ENCODE measurements at regions not wholly inside any gene's neighbourhood (a gene's known extent, or its start where the extent isn't known, plus 50 kb on each side); places are given as distances from the start of the nearest gene placed in this dataset.

DNA sequence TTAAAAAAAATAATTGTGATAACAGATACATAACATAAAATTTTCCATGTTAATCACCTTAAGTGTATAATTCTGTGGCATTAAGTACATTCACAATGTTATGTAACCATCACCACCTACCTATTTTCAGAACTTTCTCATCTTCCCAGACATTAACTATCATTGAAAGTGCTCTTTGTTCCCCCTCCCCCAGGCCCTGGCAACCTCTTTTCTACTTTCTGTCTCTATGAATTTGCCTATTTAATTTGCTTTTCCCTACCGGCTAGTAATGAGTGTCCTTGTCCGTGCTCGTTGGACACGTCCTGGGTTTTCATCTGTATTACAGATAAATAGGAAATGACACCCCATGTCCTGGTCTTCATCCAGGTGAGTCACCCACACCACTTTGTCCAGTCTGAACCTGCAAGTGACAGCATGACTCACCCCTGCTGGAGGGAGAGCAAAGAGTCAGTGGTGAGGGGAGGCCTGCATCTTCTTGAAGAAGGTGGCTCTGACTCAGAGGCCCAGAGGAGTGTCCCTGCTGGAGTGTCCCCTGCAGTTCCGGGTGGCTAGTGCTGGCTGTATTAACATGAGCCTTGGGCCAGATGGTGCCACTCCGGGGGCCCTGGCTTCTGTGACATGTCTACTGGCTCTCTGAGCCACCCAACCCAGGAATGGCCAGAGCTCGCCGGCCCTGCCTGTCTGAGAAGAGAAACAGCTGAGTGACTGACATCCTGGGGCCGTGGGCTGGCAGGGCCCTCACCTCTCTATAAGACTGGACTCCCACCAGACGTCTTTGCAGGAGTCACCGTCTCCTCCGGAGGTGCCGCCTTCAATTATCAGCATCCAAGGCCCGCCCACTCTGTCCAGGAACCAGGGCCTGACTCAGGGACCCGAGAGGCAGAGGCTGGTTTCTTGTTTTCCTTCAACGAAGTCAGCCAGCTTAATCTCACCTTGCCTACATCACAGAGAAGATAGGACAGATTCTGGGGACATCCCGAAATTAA is 503.2 kb upstream of the MKI67 start:
- DNase-seq, result no peak

GRCh38 chr10:128630787-128631252 is 504.6 kb upstream of the MKI67 start:
- DNase-seq, result no peak

DNA sequence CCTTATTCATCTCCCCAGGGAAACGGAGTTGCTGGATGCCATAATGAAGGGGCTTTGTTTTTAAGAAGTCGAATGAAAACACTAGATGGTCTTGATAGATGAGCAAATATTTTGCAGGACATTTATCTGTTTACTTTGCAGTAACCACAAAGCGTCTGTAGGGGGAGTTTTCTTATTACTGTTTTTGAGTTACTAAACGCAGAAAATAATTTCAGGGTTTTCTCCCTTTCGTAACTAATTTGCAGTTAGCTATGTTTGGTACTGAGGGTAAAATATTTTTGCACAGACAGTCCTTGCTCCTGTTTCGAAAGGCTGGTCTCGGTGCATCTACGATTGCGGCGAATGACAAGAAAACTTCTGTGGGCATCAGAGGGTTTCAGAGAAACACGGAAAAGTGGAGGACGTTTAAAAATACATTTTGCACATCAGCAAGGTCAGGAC is 505.6 kb upstream of the MKI67 start:
- no peak for DNase-seq

- DNase-seq, result no peak
Measured at GRCh38 chr10:128632694-128633093, 506.5 kb upstream of the MKI67 start.

DNA sequence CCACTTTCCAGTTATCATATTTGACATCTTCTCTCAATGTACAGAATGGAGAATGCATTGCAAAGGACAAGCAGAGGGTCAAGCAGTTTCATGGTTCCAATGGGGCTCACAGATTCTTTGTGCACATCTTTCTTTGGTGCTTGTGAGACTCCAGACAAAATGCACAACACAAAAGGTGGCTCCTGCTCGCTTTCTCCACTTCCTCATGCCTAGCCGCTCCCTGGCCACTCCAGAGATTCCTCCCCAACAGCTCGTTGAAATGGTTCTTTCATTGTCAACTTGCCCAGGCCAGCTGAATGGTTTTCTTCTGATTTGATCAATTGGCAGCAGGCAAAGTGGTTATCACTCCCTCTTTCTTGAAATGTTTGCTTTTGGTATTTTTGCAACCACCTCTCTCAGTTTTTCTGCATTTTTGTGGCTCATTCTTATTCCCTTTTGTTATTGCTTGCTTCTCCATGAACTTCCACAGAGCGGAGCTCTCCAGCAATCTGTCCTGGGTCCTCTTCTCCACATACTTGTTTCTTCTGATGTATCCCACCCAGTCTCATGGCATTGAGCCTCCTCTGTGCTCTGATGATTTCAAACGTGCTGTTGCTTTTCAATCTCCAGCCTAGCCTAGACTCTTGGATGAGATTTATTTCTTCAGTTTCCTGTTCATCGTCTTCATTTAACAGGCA is 507.8 kb upstream of the MKI67 start:
- no peak for DNase-seq

GRCh38 chr10:128642023-128642422 is 515.8 kb upstream of the MKI67 start:
- no peak for DNase-seq

DNA sequence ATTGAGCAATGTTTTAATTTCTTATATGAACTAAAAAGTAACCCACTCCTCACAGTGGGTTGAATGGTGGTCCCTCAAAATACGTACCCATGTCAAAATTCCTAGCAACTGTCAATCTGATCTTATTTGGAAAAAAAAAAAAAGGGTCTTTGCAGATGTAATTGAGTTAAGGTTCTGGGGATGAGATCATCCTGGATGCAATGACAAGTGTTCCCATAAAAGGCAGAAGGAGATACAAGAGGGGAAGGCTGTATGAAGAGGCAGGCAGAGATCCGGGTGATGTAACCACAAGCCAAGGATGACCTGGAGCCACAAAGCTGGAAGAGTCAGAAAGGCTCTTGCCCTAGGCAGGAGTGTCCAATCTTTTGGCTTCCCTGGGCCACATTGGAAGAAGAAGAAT is 516.3 kb upstream of the MKI67 start:
- no peak for DNase-seq

- no peak for DNase-seq
Measured at GRCh38 chr10:128643658-128644057, 517.4 kb upstream of the MKI67 start.

- no peak for DNase-seq
Measured at GRCh38 chr10:128645486-128645885, 519.3 kb upstream of the MKI67 start.

DNA sequence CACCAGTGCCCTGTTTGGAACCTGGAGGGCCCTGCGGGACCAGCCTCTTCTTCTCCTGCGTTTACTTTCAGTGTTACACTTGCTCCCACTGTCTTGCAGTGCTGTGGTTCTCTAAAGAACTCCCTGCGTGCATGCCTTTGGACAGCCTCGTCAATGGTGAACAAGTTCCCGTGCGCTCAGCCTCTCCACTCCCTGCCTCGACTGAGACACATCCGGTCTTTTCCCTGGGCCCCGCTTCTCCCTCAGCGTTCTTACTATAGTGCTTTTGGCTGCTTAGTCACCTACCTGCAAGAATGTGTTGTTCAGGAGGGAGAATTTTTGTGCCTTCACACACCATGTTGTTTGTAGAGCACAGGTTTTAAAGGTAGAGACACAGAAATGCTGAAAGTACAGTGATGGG is 520.7 kb upstream of the MKI67 start:
- no peak for DNase-seq

DNA sequence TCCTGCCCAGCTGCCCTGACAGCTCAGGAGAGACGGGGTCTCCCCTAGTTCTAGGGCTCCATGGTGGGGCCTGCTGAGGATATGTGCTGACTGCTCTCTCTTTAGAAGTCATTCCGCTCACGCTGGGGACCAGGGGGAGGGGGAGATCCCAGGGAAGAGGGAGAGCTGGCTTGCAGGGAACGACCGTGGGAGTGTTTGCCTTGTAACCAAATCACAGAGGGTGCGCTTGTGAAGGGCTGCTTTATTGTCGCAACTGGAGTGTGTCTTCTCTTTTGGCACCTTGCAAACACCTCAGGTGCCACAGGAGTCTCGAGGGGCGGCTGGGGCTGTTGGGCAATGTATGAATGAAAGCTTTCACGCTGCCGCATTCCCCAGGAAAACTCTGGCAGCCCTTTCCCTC is 531.3 kb upstream of the MKI67 start:
- no peak for DNase-seq

DNA sequence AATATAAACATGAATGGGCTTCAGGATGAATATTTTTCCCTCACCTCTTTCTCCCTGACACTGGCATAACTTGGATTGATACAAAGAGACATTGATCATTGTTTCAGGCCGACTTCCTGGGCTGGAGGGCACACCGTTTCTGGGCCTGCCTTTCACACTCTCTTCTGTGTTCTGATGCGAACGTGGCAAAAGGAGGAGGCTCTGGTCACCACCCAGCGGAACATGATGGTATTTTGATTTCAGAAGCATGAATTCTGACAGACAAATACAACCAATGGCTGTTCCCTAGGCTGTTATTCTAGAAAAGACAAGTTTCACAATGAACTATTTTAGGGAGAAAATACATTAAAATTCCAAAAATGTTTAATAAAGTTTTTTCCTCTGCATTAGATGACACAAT is 534.5 kb upstream of the MKI67 start:
- no peak for DNase-seq

- no peak for DNase-seq
Measured at GRCh38 chr10:128661404-128662197, 535.4 kb upstream of the MKI67 start.

GRCh38 chr10:128662520-128662919 is 536.3 kb upstream of the MKI67 start:
- DNase-seq, result no peak

DNA sequence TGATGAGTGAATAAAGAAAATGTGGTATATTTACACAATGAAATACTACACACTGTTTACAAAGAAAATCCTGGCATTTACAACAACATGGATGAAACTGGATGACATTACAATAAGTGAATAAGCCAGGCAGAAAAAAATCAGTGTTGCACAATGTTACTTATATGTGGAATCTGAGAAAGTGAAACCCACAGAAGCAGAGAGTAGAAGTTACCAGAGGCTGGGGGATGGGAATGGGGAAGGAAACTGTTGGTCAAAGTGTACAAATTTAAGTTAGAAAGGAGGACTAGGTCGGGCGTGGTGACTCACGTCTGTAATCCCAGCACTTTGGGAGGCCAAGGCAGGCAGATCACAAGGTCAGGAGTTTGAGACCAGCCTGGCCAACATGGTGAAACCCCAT is 538.5 kb upstream of the MKI67 start:
- no peak for DNase-seq

GRCh38 chr10:128675405-128675804 is 549.2 kb upstream of the MKI67 start:
- no peak for DNase-seq

- no peak for DNase-seq
Measured at GRCh38 chr10:128680116-128680515, 553.9 kb upstream of the MKI67 start.

DNA sequence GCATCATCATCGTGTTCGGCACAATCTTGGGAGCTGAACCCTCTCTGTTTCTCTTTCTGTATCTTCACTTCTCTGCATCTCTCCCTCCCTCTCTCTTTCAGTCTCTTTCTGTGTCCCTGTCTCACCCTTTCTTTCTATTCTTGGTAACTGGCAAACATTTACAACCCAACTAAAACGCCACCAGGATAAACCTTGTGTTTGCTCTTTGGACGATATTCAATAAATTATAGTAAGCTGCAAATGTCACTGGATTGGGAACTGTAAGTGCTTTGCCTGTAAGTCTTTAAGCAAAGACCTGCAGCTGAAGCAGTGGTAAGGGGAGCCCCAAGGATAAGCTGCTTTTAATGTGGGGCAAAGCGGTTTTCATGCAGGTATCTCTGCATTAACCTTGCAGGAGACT is 558.0 kb upstream of the MKI67 start:
- no peak for DNase-seq

DNA sequence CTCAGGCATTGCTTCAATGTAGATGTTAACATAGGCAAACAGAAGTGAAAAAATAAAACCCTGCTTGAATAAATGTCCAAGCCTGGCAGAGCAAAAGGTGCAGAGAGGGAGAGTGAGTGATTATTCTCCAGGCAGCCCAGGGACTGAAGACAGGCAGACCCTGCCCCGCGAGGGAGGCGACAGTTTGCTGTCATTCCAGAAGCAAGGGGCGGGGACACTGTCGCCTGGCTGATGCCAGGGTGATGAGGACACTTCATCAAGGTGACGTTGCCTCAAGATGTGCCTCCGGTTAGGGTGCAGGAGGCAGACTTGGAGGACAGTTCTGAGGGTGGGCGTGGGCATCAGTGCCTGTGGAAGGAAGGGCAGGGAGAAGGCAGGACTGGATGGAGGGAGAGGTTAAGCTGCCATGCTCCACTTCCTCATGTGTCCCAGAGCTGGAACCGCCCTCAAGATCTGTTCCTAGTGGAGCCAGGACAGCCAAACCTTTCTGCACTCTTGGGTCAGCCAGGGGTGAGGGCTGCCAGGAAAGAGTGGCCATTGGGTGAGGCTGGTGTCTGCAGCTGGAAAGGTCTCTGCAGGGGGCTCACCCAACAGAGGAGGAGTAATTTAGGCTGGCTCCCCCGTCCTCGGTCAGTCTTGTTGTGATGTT is 560.5 kb upstream of the MKI67 start:
- no peak for DNase-seq

DNA sequence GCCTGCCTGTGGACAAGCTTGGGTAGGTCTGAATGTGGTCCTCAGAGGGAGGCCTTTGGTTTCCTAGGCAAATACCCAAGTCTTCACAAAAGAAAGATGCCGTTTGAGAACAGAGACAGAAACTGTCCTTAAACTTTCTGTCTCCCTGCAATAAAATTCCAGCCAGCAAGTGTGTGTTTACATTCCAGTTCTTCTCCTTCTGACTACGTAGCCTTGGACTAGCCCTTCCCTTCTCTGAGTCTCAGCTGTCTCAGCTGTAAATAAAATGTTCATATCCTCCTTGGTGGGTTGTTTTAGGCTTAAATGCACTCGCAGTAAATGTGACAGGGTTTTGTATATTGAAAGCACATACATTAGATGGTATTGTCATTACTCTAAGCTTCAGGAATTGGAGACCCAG is 561.2 kb upstream of the MKI67 start:
- no peak for DNase-seq

DNA sequence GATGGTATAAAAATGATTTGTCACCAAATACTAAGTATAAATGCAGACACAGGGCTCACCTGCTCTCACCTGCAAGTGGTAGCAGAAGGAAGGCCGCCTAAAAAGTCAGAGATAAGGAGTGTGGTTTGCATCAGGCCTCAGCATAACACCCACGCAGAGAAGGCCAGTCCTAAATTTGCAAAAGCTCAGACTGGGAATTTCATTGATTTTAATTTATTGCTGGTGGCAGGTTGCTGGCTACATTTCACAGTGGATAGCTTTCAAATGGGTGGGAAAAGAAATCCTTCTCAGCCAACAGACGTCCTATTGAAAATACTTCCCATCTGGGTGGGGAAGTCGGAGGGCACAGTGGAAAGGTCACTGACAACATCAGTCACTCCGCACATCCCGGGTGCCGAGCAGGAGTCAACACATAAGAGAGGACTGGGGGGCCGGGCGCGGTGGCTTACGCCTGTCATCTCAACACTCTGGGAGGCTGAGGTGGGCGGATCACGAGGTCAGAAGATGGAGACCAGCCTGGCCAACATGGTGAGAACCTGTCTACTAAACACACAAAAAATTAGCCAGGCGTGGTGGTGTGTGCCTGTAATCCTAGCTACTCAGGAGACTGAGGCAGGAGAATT is 561.8 kb upstream of the MKI67 start:
- DNase-seq, result no peak

DNA sequence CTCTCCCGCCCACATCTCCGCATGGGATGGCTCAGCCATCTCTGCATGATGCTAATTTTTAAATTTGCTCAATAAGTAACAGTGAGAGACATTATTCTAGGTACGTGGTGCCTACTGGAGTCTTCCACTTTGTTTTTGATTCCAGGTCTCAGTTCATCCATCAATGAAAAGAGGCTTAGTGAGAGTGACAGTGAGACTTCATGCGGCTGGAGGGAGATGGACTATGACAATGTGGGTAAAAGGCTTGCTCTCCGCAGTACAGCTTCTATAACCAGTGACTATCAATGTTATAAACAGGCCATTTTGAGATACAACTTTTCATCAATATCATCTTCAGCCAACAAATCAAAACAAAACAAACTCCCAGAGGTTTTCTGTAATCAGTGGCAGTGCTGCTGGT is 563.4 kb upstream of the MKI67 start:
- DNase-seq, result no peak
